UCSD-AML1 (cell line): ENCODE measurements at regions not wholly inside any gene's neighbourhood (a gene's known extent, or its start where the extent isn't known, plus 50 kb on each side); places are given as distances from the start of the nearest gene placed in this dataset.
"Not testable (repeated sequence)": the region's sequence is repeated elsewhere in the genome, so short reads cannot be mapped to it uniquely, and the experiment has no call there.

Experiments used
- DNase-seq: peaks from one replicate; lab custom pipeline; 2025; ENCODE audit not compliant: unreplicated experiment; lab: John Stamatoyannopoulos, UW

DNA sequence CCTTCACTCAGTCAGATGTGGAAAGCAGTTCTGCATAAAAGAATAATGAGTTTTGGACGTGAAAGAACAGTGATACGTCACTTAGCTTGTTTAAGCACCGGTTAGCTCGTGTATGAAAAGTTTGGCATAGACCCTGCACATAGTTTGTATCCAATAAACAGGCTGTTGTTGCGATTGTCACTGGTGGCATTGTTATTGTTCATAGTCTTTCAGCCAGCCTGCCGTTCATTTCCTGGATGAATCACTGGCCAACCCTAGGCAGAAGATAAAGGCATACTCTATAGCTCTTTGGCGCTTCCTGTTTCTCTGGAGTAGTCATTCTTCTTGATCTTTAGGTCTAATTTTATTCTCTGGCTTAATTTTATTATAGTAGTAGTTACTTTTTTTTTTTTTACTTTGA is 57.8 kb upstream of the ANKRD30A start:
- no peak for DNase-seq

DNA sequence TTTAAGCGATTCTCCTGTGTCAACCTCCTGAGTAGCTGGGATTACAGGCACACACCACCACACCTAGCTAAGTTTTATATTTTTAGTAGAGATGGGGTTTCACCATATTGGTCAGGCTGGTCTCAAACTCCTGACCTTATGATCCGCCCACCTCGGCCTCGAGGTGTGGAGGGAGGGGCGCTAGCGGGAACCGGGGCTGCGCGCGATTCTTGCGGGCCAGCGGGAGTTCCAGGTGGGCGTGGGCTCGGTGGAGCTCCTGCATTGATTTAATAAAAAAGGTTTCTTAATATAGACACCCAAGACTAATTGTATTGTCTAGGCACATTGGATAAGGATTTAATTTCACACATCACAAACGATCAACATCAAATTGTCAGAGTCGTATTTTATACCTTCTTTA is 63.1 kb upstream of the ANKRD30A start:
- not testable (repeated sequence) for DNase-seq

- DNase-seq, result no peak
Measured at GRCh38 chr10:37057261-37057660, 68.1 kb upstream of the ANKRD30A start.

DNA sequence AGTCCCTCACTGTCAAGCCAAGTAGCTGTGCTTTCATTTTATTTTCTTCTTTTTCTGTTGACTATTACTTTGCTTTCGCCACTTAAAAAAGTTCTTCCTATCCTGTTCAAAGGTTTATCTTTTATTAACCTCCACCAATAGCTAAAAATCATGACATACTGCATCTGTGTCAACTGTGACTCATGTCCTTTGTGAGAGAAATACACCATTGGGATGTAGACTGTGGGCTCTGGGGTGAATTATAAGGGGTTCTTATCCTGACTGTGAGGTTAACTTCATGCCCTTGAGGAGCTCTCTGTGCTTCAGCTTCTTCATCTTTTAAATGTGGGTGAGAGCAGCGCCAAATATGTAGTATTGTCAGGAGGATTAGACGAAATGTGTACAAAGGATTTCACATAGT is 71.9 kb upstream of the ANKRD30A start:
- DNase-seq, result no peak

DNA sequence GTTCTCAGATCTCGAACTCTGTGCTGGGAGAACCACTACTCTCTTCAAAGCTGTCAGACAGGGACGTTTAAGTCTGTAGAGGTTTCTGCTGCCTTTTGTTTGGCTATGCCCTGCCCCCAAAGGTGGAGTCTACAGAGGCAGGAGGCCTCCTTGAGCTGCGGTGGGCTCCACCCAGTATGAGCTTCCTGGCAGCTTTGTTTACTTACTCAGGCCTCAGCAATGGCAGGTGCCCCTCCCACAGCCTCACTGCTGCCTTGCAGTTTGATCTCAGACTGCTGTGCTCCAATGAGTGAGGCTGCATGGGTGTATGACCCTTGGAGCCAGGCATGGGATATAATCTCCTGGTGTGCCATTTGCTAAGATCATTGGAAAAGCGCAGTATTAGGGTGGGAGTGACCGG is 75.4 kb upstream of the ANKRD30A start:
- not testable (repeated sequence) for DNase-seq

GRCh38 chr10:37044319-37044718 is 81.1 kb upstream of the ANKRD30A start:
- DNase-seq, result not testable (repeated sequence)

- DNase-seq, result no peak
Measured at GRCh38 chr10:37035853-37036252, 89.5 kb upstream of the ANKRD30A start.

- DNase-seq, result no peak
Measured at GRCh38 chr10:37015498-37015897, 109.9 kb upstream of the ANKRD30A start.

- no peak for DNase-seq
Measured at GRCh38 chr10:37010741-37011140, 114.7 kb upstream of the ANKRD30A start.

DNA sequence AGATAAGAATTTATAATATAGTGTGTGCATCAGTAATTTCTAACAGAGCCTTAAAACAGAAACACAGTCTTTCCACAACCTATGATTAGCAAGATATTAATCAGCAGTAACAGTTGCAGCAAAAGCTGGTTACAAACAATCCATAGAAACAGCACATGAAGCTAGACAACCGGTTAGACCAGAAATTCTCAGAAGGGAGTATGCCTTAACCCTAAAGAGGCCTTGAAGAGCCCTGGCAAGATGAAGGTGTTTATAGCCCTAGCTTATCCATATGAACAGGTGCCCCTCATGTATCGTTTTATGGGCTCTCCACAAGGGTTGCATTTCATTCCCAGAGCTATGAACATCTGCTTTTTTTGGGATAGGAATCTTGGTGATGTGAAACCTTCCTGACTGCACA is 117.1 kb upstream of the ANKRD30A start:
- DNase-seq, result not testable (repeated sequence)

DNA sequence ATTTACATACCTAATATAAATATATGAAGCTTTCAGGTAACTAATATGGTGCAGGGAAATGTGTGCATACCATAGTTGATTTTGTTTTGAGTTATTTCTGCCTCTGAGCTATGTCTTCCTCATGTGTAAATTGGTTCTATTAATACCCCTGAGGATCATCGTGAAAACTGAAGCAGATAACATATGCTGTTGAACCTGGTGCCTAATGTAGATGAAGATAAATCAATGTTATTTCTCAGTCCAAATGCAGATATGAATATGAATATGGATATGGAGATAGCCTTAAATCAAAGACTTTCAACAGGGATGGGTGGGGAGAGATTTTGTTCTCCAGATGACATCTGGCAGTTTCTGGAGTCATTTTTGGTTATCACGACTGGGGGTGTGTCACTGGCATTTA is 122.3 kb upstream of the ANKRD30A start:
- DNase-seq, result no peak

DNA sequence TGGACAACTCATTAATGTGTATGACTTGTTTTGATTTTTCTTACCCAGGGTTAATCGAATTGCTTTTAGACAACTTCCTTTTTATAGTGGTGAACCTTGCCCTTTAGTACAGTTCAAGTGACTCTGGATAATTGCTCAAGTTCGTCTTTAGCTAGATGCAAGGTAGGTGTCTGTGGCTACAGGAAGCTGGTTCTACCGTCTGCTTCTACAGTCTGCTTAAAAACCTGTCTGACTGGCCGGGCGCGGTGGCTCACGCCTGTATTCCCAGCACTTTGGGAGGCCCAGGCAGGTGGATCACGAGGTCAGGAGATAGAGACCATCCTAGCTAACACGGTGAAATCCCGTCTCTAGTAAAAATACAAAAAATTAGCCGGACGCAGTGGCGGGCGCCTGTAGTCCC is 129.6 kb upstream of the ANKRD30A start:
- DNase-seq, result not testable (repeated sequence)

DNA sequence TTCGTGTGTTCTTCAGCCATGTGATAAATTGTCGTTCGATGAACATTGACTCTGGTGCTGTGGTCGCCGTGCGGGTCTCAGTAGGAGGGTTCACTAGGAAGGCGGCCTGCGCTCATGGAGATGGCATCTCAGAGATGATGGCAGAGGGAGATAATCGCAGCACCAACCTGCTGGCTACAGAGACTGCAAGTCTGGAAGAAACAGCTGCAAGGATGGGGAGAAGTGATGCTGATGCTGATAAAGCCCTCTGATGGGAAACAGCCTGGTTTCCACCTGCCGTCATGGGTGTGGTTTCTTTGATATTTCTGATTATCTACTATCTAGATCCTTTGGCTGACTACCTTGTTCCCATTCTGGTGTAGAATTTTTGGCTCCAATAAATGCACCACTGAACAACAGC is 130.5 kb upstream of the ANKRD30A start:
- no peak for DNase-seq

DNA sequence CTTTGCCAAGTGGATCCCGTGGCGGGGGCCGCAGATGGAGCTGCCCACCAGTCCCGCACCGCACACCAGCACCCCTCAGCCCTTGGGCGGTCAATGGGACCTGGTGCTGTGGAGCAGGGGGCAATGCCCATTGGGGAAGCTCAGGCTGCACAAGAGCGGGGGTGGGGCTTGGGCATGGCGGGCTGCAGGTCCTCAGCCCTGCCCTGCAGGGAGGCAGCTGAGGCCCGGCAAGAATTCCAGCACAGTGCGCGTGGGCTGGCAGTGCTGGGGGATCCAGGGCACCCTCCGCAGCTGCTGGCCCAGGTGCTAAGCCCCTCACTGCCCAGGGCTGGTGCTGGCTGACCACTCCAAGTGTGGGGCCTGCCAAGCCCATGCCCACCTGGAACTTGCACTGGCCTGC is 136.2 kb upstream of the ANKRD30A start:
- DNase-seq, result no peak

DNA sequence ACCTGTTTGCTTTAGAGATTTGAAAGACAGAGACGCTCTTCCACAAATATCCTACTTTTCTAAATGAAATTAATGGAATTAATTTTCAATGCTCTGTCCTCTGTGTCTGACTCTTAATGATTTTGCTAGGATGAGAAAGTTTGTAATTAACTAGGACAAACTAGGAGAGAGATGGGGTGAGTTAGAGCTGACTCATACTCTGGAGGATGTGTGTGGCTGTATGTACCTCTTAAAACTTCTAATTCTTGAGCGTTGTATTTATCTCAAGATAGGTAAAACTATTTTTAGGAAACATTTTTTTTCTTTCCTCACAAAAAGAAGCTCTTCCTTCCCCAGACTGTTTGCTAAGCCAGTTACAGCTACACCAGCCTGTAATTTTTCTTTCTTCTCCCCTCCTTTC is 178.8 kb upstream of the ANKRD30A start:
- no peak for DNase-seq

DNA sequence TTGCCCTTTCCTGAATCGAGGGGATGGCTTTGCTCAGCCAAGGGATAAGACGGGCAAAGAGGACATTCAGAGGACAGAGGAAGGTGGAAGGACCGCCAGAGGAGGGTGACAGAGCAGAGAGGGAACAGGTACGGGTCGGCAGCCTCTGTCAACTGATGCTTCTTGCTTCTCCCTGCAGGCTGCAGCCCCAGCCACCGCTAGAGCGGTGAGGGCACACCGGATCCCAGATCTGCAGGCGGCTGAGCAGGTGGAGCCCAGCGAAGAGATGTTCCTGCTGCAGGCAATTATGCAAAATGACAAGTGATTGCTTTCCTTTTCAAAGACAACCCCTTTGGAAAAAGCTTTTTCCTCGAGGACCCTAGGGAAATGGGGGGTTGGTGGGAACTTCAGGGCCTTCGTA is 181.9 kb upstream of the ANKRD30A start:
- no peak for DNase-seq

DNA sequence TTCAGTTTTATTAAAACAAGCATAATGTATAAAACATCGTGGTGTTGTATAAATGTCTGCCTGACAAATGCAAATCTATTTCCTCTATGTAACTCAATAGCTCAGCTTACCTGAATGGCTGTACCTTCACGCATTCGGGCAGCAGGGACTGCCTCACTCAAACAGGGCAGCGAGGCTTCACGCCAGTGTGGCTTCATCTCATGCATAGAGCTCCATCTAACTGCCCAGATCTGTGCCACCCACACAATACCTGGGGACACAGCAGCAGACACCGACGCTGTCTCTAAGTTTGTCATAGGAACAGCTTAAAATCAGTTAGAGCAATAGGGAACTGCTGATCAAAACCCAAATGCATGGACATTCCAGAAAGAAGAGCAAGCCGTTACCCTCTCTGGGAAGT is 182.8 kb upstream of the ANKRD30A start:
- no peak for DNase-seq

GRCh38 chr10:36903040-36903439 is 222.4 kb upstream of the ANKRD30A start:
- no peak for DNase-seq

DNA sequence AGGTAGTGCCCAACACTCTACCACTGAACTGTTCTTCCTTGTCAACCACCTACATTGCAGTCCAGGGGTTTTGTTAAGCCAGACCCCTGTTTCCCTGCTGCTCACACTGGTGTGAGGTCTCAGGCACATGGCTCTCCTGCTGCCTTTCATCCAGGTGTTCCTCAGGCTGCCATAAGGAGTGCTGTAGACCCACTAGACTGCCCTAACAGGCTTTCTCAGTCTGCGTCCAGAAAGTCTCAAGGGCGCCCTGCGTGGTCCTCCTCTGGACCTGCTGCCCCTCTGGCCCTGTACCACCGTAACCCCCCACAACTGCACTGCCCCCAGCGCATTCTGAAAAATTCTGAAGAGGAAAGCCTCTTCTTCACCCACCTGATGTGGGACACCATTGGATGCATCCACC is 225.7 kb upstream of the ANKRD30A start:
- no peak for DNase-seq

- DNase-seq, result peak; percentile 50
Measured at GRCh38 chr10:36888925-36889573, 236.3 kb upstream of the ANKRD30A start.

- DNase-seq, result no peak
Measured at GRCh38 chr10:36886303-36886891, 239.0 kb upstream of the ANKRD30A start.

- DNase-seq, result no peak
Measured at GRCh38 chr10:36885746-36886145, 239.7 kb upstream of the ANKRD30A start.

DNA sequence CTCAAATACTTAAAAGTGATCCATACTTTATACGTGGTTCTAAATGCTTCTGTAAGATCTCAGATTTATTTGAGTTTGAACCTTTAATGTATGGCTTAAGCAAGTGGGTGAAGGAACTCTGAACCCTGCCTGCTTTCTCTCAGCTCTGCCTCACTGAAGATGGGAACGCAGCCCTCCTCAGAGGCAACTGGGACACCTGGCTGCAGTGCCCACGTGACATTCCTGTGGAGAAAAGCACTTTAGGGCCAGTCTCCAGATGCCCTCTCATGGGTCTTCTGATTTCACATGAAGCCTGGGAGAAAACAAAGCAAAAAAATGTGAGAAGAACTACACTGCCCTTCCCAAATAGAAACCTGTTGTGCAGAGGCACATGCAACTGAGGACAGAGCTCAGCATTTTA is 242.6 kb upstream of the ANKRD30A start:
- no peak for DNase-seq
